ENCODE measurements at regions not wholly inside any gene's neighbourhood (a gene's known extent, or its start where the extent isn't known, plus 50 kb on each side); places are given as distances from the start of the nearest gene placed in this dataset.
A peak's percentile ranks its signal among the peaks of the same experiment; 100 is the strongest.

DNA sequence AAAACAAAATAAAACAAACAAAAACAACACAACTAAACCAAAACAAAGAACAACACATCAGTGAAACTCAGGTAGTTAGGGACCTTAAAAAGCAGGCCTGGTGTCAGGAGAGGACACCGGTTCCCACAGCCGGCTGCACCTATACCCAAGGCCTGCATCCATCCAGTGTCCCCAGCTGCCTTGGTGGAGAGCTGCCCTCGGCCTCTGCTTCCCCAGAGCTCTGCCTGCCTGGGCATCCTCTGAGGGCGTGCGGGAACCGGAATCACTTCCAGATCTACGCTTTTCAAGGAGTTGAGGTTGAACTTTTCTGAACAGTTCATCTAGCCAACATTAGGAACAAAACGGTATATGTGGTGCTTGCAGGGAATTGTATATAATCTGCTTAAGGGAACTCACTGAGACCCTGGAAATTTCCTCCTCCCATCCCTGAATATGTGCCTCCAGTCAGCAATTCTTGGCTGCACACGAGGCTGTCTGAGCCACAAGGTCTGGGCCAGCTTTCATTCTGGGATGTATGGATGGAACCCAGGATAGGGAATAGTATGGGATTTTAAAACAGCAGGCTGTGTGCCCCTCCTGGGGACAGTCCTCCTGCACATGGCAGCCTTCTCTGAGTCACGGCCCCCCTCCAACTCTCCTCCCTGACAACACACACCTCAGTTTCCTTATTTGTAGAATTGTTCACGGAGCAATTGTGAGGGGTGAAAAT, 319.0 kb upstream of the RTL1 start:
- H3K36me3 ChIP-seq (ENCODE audit: control insufficient read depth in 1 of 2, insufficient read depth in 2 of 2, low read length in 1 of 2) = no peaks in the 10 kb centered on the region
- no peaks in the 10 kb centered on the region for H3K27me3 ChIP-seq (ENCODE audit: control insufficient read depth in 1 of 2, insufficient read depth in 2 of 2, low read length in 1 of 2)
- intact Hi-C loops (cut with DNase I) = no loop called here
- H3K27ac ChIP-seq (ENCODE audit: low read depth in 1 of 2, low read length in 2 of 2) = no peak overlapping the region
- H3K4me1 ChIP-seq (ENCODE audit: control insufficient read depth in 1 of 2, insufficient read depth in 2 of 2, low read length in 2 of 2) = no peaks in the 10 kb centered on the region
- 71 to 73% methylated on average over 11 of the region's 11 CpGs for WGBS, 2 donors
- no peak overlapping the region for H3K4me3 ChIP-seq (ENCODE audit: low read length in 2 of 2)
- ATAC-seq (ENCODE audit: low FRiP score) = no peak
- H3K9me3 ChIP-seq (ENCODE audit: control insufficient read depth, low read length) = no peaks in the 10 kb centered on the region
- peak in 1 of 2 donors; percentile 66 for DNase-seq

GRCh38 chr14:101223127-101223526, 319.6 kb upstream of the RTL1 start:
- no peaks in the 10 kb centered on the region for H3K4me1 ChIP-seq (ENCODE audit: control insufficient read depth in 1 of 2, insufficient read depth in 2 of 2, low read length in 2 of 2)
- H3K27me3 ChIP-seq (ENCODE audit: control insufficient read depth in 1 of 2, insufficient read depth in 2 of 2, low read length in 1 of 2) = no peaks in the 10 kb centered on the region
- H3K9me3 ChIP-seq (ENCODE audit: control insufficient read depth, low read length) = no peaks in the 10 kb centered on the region
- DNase-seq (peak in 1 of 2 donors; percentile 13), ATAC-seq (ENCODE audit: low FRiP score) (no peak)
- WGBS, 2 donors = 44 to 50% methylated on average over 6 of the region's 6 CpGs
- no peaks in the 10 kb centered on the region for H3K36me3 ChIP-seq (ENCODE audit: control insufficient read depth in 1 of 2, insufficient read depth in 2 of 2, low read length in 1 of 2)
- intact Hi-C loops (cut with DNase I) = no loop called here
- no peak overlapping the region for H3K4me3 ChIP-seq (ENCODE audit: low read length in 2 of 2)
- H3K27ac ChIP-seq (ENCODE audit: low read depth in 1 of 2, low read length in 2 of 2) = no peak overlapping the region

DNA sequence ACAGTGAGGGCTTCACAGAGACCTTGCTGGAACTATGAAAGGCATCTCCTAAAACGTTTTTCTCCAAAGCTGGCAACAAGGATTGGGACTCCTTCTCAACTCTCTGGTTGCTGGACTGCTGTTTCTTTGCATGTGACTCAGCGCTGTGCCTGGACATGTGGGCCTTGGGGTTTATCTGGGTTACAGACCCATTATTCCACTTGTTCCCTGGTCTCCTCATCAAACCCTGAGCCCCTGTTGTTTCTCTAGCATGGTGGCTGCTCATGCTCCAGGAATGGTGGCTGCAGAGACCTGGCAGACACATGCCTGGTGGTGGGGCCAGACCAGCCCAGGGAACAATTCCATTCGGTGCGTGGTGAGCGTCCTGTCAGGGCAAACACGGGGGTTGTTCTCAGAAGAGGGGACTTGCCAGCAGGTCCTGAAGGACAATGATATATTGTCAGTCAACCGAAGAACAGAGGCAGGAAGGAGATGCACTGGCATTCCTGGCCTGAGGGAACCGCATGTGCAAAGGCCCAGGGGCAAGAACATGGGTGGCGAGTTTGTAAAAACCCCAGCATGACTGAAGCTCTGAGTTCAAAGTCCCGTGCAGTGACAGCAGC, 320.1 kb upstream of the RTL1 start:
- H3K36me3 ChIP-seq (ENCODE audit: control insufficient read depth in 1 of 2, insufficient read depth in 2 of 2, low read length in 1 of 2) = no peaks in the 10 kb centered on the region
- H3K27ac ChIP-seq (ENCODE audit: low read depth in 1 of 2, low read length in 2 of 2) = no peak overlapping the region
- H3K4me3 ChIP-seq (ENCODE audit: low read length in 2 of 2) = no peak overlapping the region
- DNase-seq = peak in 1 of 2 donors; percentile 47
- no peak for ATAC-seq (ENCODE audit: low FRiP score)
- WGBS, 2 donors = 81 to 82% methylated on average over 10 of the region's 10 CpGs
- no peaks in the 10 kb centered on the region for H3K4me1 ChIP-seq (ENCODE audit: control insufficient read depth in 1 of 2, insufficient read depth in 2 of 2, low read length in 2 of 2)
- intact Hi-C loops (cut with DNase I) = no loop called here
- no peaks in the 10 kb centered on the region for H3K27me3 ChIP-seq (ENCODE audit: control insufficient read depth in 1 of 2, insufficient read depth in 2 of 2, low read length in 1 of 2)
- H3K9me3 ChIP-seq (ENCODE audit: control insufficient read depth, low read length) = no peaks in the 10 kb centered on the region

- H3K36me3 ChIP-seq (ENCODE audit: control insufficient read depth in 1 of 2, insufficient read depth in 2 of 2, low read length in 1 of 2) = no peaks in the 10 kb centered on the region
- H3K27ac ChIP-seq (ENCODE audit: low read depth in 1 of 2, low read length in 2 of 2) = no peak overlapping the region
- H3K4me3 ChIP-seq (ENCODE audit: low read length in 2 of 2) = no peak overlapping the region
- intact Hi-C loops (cut with DNase I) = no loop called here
- ATAC-seq (ENCODE audit: low FRiP score) = no peak
- H3K27me3 ChIP-seq (ENCODE audit: control insufficient read depth in 1 of 2, insufficient read depth in 2 of 2, low read length in 1 of 2) = no peaks in the 10 kb centered on the region
- no peaks in the 10 kb centered on the region for H3K4me1 ChIP-seq (ENCODE audit: control insufficient read depth in 1 of 2, insufficient read depth in 2 of 2, low read length in 2 of 2)
- H3K9me3 ChIP-seq (ENCODE audit: control insufficient read depth, low read length) = no peaks in the 10 kb centered on the region
- WGBS, 2 donors = 80% methylated on average over 22 of the region's 22 CpGs
- peak; percentile 21 to 59 for DNase-seq
These were observed 321.0 kb upstream of the RTL1 start for GRCh38 chr14:101224356-101225156.

DNA sequence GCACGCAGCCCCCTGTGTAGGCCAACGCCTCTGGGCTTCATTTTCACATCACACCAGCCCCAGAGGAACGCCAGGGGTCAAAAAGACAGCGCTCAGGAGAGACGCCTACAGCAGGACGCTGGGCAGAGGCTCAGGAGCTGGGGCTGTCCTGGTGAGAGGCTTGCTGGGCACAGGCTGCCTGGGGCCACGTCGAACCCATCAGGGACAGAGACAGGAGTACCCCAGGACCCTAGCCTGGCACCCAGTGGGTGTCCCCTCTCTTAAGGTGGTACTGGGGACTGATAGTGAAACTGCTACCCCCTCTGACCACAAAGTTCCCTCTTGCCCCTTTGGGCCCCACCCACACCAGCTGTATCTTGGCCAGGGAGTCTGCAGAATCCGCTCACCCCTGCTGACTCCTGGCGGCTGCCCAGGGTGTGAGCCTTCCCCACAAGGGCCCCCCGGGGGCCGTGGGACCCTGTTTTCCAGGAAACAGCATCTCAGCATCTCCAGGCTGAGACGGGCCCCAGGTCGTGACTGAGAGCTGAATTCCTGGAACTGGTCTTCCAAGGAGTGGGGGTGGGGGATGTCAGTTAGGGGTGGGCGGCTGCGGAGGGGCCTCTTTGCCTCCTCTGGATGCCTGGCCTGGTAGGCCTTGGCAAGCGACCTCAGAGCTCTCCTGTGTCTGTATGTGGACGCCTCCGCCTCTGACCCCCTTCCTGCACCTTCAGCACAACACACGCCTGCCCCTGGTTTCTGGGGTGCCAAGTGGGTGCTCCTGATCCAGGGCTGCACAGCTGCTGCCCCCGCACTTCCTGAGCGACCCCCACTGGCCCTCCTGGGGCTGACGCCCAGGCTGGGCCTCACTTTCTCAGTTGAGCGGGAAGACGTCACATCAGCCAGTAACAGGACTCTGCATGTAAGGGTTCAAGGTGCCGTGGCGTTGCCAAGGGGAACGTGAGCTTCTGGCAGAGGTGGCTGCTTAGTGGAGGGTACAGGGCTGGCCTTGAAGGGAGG, 321.9 kb upstream of the RTL1 start:
- intact Hi-C loops (cut with DNase I) = no loop called here
- no peak overlapping the region for H3K4me3 ChIP-seq (ENCODE audit: low read length in 2 of 2)
- no peak overlapping the region for H3K27ac ChIP-seq (ENCODE audit: low read depth in 1 of 2, low read length in 2 of 2)
- ATAC-seq (ENCODE audit: low FRiP score) = no peak
- H3K36me3 ChIP-seq (ENCODE audit: control insufficient read depth in 1 of 2, insufficient read depth in 2 of 2, low read length in 1 of 2) = no peaks in the 10 kb centered on the region
- H3K27me3 ChIP-seq (ENCODE audit: control insufficient read depth in 1 of 2, insufficient read depth in 2 of 2, low read length in 1 of 2) = no peaks in the 10 kb centered on the region
- H3K4me1 ChIP-seq (ENCODE audit: control insufficient read depth in 1 of 2, insufficient read depth in 2 of 2, low read length in 2 of 2) = no peaks in the 10 kb centered on the region
- no peaks in the 10 kb centered on the region for H3K9me3 ChIP-seq (ENCODE audit: control insufficient read depth, low read length)
- peak in 1 of 2 donors; percentile 42 for DNase-seq
- 71 to 76% methylated on average over 28 of the region's 28 CpGs for WGBS, 2 donors

GRCh38 chr14:101226265-101226602, 322.7 kb upstream of the RTL1 start:
- DNase-seq (no peak), ATAC-seq (ENCODE audit: low FRiP score) (no peak)
- intact Hi-C loops (cut with DNase I) = no loop called here
- no peaks in the 10 kb centered on the region for H3K27me3 ChIP-seq (ENCODE audit: control insufficient read depth in 1 of 2, insufficient read depth in 2 of 2, low read length in 1 of 2)
- H3K9me3 ChIP-seq (ENCODE audit: control insufficient read depth, low read length) = no peaks in the 10 kb centered on the region
- WGBS, 2 donors = 92 to 100% methylated on average over 4 of the region's 4 CpGs
- no peak overlapping the region for H3K27ac ChIP-seq (ENCODE audit: low read depth in 1 of 2, low read length in 2 of 2)
- no peak overlapping the region for H3K4me3 ChIP-seq (ENCODE audit: low read length in 2 of 2)
- H3K4me1 ChIP-seq (ENCODE audit: control insufficient read depth in 1 of 2, insufficient read depth in 2 of 2, low read length in 2 of 2) = no peaks in the 10 kb centered on the region
- no peaks in the 10 kb centered on the region for H3K36me3 ChIP-seq (ENCODE audit: control insufficient read depth in 1 of 2, insufficient read depth in 2 of 2, low read length in 1 of 2)

- DNase-seq (peak in 1 of 2 donors; percentile 36), ATAC-seq (ENCODE audit: low FRiP score) (no peak)
- WGBS, 2 donors = 89 to 90% methylated on average over 27 of the region's 27 CpGs
- no peak overlapping the region for H3K27ac ChIP-seq (ENCODE audit: low read depth in 1 of 2, low read length in 2 of 2)
- H3K27me3 ChIP-seq (ENCODE audit: control insufficient read depth in 1 of 2, insufficient read depth in 2 of 2, low read length in 1 of 2) = no peaks in the 10 kb centered on the region
- no peaks in the 10 kb centered on the region for H3K4me1 ChIP-seq (ENCODE audit: control insufficient read depth in 1 of 2, insufficient read depth in 2 of 2, low read length in 2 of 2)
- no peaks in the 10 kb centered on the region for H3K9me3 ChIP-seq (ENCODE audit: control insufficient read depth, low read length)
- H3K36me3 ChIP-seq (ENCODE audit: control insufficient read depth in 1 of 2, insufficient read depth in 2 of 2, low read length in 1 of 2) = no peaks in the 10 kb centered on the region
- no peak overlapping the region for H3K4me3 ChIP-seq (ENCODE audit: low read length in 2 of 2)
- intact Hi-C loops (cut with DNase I) = no loop called here
These were observed 323.3 kb upstream of the RTL1 start for GRCh38 chr14:101226603-101227425.
